ENCODE measurements at regions not wholly inside any gene's neighbourhood (a gene's known extent, or its start where the extent isn't known, plus 50 kb on each side); places are given as distances from the start of the nearest gene placed in this dataset.

GRCh38 chr9:16112116-16112515 is 559.3 kb downstream of the CCDC171 start:
- Histone ChIP-seq H3K27me3 (ENCODE audit: low read length) (no peaks in the 10 kb centered on the region), H3K9ac (ENCODE audit: low read length) (no peak overlapping the region)

GRCh38 chr9:16115994-16116393 is 563.2 kb downstream of the CCDC171 start:
- Histone ChIP-seq H3K9ac (ENCODE audit: low read length) (no peak overlapping the region), H3K9me3 (ENCODE audit: low read length) (no peaks in the 10 kb centered on the region), H3K4me2 (ENCODE audit: low read depth, low read length, poor library complexity, severe bottlenecking) (no peak overlapping the region), H3K79me2 (ENCODE audit: low read length) (no peaks in the 10 kb centered on the region), H3K27me3 (ENCODE audit: low read length) (no peaks in the 10 kb centered on the region), H2AFZ (ENCODE audit: low read length) (no peak overlapping the region), H3K9me2 (replicated peaks; ENCODE audit: insufficient read depth, low read length) (no peaks in the 10 kb centered on the region), H3K4me1 (ENCODE audit: low read length) (no peaks in the 10 kb centered on the region), H3K27ac (ENCODE audit: low read length) (no peak overlapping the region), H3K36me3 (ENCODE audit: insufficient read depth, low read length) (no peaks in the 10 kb centered on the region), H3K4me3 (ENCODE audit: low read length) (no peak overlapping the region), H4K20me1 (ENCODE audit: insufficient read depth, low read depth, low read length) (no peaks in the 10 kb centered on the region)
- DNase-seq, result no peak

More at GRCh38 chr9:16112116-16112515, 559.3 kb downstream of the CCDC171 start:
- Histone ChIP-seq H3K36me3 (ENCODE audit: insufficient read depth, low read length) (no peaks in the 10 kb centered on the region), H2AFZ (ENCODE audit: low read length) (no peak overlapping the region), H3K27ac (ENCODE audit: low read length) (no peak overlapping the region), H3K9me3 (ENCODE audit: low read length) (no peaks in the 10 kb centered on the region), H3K9me2 (replicated peaks; ENCODE audit: insufficient read depth, low read length) (no peaks in the 10 kb centered on the region), H3K4me1 (ENCODE audit: low read length) (no peaks in the 10 kb centered on the region), H3K4me2 (ENCODE audit: low read depth, low read length, poor library complexity, severe bottlenecking) (no peak overlapping the region), H3K79me2 (ENCODE audit: low read length) (no peaks in the 10 kb centered on the region), H3K4me3 (ENCODE audit: low read length) (no peak overlapping the region), H4K20me1 (ENCODE audit: insufficient read depth, low read depth, low read length) (no peaks in the 10 kb centered on the region)
- no peak for DNase-seq

GRCh38 chr9:16118043-16118442 is 565.2 kb downstream of the CCDC171 start:
- no peaks in the 10 kb centered on the region for H4K20me1 ChIP-seq (ENCODE audit: insufficient read depth, low read depth, low read length)
- H3K9me3 ChIP-seq (ENCODE audit: low read length), result no peaks in the 10 kb centered on the region
- H2AFZ ChIP-seq (ENCODE audit: low read length), result no peak overlapping the region
- H3K4me3 ChIP-seq (ENCODE audit: low read length), result no peak overlapping the region
- no peak overlapping the region for H3K9ac ChIP-seq (ENCODE audit: low read length)
- no peaks in the 10 kb centered on the region for H3K36me3 ChIP-seq (ENCODE audit: insufficient read depth, low read length)
- H3K27ac ChIP-seq (ENCODE audit: low read length), result no peak overlapping the region
- no peaks in the 10 kb centered on the region for H3K4me1 ChIP-seq (ENCODE audit: low read length)
- H3K27me3 ChIP-seq (ENCODE audit: low read length), result no peaks in the 10 kb centered on the region
- H3K79me2 ChIP-seq (ENCODE audit: low read length), result no peaks in the 10 kb centered on the region
- no peaks in the 10 kb centered on the region for H3K9me2 ChIP-seq (replicated peaks; ENCODE audit: insufficient read depth, low read length)
- DNase-seq, result no peak
- no peak overlapping the region for H3K4me2 ChIP-seq (ENCODE audit: low read depth, low read length, poor library complexity, severe bottlenecking)

- Histone ChIP-seq H4K20me1 (ENCODE audit: insufficient read depth, low read depth, low read length) (no peaks in the 10 kb centered on the region), H3K9me3 (ENCODE audit: low read length) (no peaks in the 10 kb centered on the region), H2AFZ (ENCODE audit: low read length) (no peak overlapping the region), H3K36me3 (ENCODE audit: insufficient read depth, low read length) (no peaks in the 10 kb centered on the region), H3K79me2 (ENCODE audit: low read length) (no peaks in the 10 kb centered on the region), H3K9ac (ENCODE audit: low read length) (no peak overlapping the region), H3K4me3 (ENCODE audit: low read length) (no peak overlapping the region), H3K4me1 (ENCODE audit: low read length) (no peaks in the 10 kb centered on the region), H3K27ac (ENCODE audit: low read length) (no peak overlapping the region), H3K9me2 (replicated peaks; ENCODE audit: insufficient read depth, low read length) (no peaks in the 10 kb centered on the region), H3K4me2 (ENCODE audit: low read depth, low read length, poor library complexity, severe bottlenecking) (no peak overlapping the region), H3K27me3 (ENCODE audit: low read length) (no peaks in the 10 kb centered on the region)
- DNase-seq, result no peak
Observed at GRCh38 chr9:16119261-16120230, 566.7 kb downstream of the CCDC171 start.

- Histone ChIP-seq H3K9me3 (ENCODE audit: low read length) (no peaks in the 10 kb centered on the region), H2AFZ (ENCODE audit: low read length) (no peak overlapping the region)
Observed at GRCh38 chr9:16120231-16120641, 567.4 kb downstream of the CCDC171 start.

GRCh38 chr9:16120727-16121126 is 567.9 kb downstream of the CCDC171 start:
- Histone ChIP-seq H3K4me3 (ENCODE audit: low read length) (no peak overlapping the region), H2AFZ (ENCODE audit: low read length) (no peak overlapping the region), H3K4me2 (ENCODE audit: low read depth, low read length, poor library complexity, severe bottlenecking) (no peak overlapping the region), H3K27ac (ENCODE audit: low read length) (no peak overlapping the region), H3K27me3 (ENCODE audit: low read length) (no peaks in the 10 kb centered on the region), H4K20me1 (ENCODE audit: insufficient read depth, low read depth, low read length) (no peaks in the 10 kb centered on the region), H3K36me3 (ENCODE audit: insufficient read depth, low read length) (no peaks in the 10 kb centered on the region), H3K79me2 (ENCODE audit: low read length) (no peaks in the 10 kb centered on the region), H3K9ac (ENCODE audit: low read length) (no peak overlapping the region), H3K9me2 (replicated peaks; ENCODE audit: insufficient read depth, low read length) (no peaks in the 10 kb centered on the region), H3K9me3 (ENCODE audit: low read length) (no peaks in the 10 kb centered on the region), H3K4me1 (ENCODE audit: low read length) (no peaks in the 10 kb centered on the region)
- no peak for DNase-seq

More at GRCh38 chr9:16120231-16120641, 567.4 kb downstream of the CCDC171 start:
- no peaks in the 10 kb centered on the region for H3K79me2 ChIP-seq (ENCODE audit: low read length)
- no peaks in the 10 kb centered on the region for H3K27me3 ChIP-seq (ENCODE audit: low read length)
- no peak for DNase-seq
- H3K27ac ChIP-seq (ENCODE audit: low read length), result no peak overlapping the region
- H3K9me2 ChIP-seq (replicated peaks; ENCODE audit: insufficient read depth, low read length), result no peaks in the 10 kb centered on the region
- no peaks in the 10 kb centered on the region for H3K36me3 ChIP-seq (ENCODE audit: insufficient read depth, low read length)
- H3K9ac ChIP-seq (ENCODE audit: low read length), result no peak overlapping the region
- H3K4me3 ChIP-seq (ENCODE audit: low read length), result no peak overlapping the region
- no peaks in the 10 kb centered on the region for H4K20me1 ChIP-seq (ENCODE audit: insufficient read depth, low read depth, low read length)
- no peaks in the 10 kb centered on the region for H3K4me1 ChIP-seq (ENCODE audit: low read length)
- H3K4me2 ChIP-seq (ENCODE audit: low read depth, low read length, poor library complexity, severe bottlenecking), result no peak overlapping the region

- Histone ChIP-seq H3K9me3 (ENCODE audit: low read length) (no peaks in the 10 kb centered on the region), H3K9me2 (replicated peaks; ENCODE audit: insufficient read depth, low read length) (no peaks in the 10 kb centered on the region), H3K9ac (ENCODE audit: low read length) (no peak overlapping the region), H3K27ac (ENCODE audit: low read length) (no peak overlapping the region), H2AFZ (ENCODE audit: low read length) (no peak overlapping the region), H3K4me1 (ENCODE audit: low read length) (no peaks in the 10 kb centered on the region), H3K79me2 (ENCODE audit: low read length) (no peaks in the 10 kb centered on the region), H4K20me1 (ENCODE audit: insufficient read depth, low read depth, low read length) (no peaks in the 10 kb centered on the region), H3K36me3 (ENCODE audit: insufficient read depth, low read length) (no peaks in the 10 kb centered on the region), H3K4me2 (ENCODE audit: low read depth, low read length, poor library complexity, severe bottlenecking) (no peak overlapping the region), H3K4me3 (ENCODE audit: low read length) (no peak overlapping the region), H3K27me3 (ENCODE audit: low read length) (no peaks in the 10 kb centered on the region)
- DNase-seq, result no peak
Observed at GRCh38 chr9:16121168-16121567, 568.3 kb downstream of the CCDC171 start.

DNA sequence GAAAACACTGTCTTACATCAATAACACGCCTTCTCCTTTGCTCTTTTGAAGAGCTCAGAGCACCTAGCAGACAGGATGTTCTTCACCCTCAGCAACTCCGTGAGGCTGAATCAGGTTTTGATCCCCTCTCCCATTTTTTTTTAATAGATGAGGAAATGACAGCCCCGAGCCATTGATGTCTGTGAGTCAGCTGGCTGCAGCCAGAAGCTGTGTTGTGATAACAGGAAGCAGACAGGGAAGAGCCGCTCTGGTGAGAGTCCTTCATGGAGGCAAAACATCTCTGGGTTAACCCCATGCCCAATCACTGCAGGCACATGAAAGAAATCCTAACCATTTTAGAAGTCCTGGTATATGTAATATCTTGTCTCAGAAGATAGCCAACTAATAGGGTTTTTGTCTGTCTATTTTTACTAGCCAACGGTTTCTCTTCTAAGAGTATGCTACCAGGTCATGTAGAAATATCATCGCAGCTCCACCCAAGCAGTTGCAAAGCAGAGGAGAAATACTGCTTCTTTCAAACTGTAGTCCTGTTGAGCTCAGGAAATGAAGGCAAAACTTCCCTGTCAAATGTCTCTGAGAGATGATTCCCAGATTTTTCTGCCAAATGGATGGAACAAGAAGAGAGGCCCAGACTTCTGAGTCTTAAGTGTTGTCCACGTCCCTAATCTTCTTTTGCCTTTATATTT is 568.9 kb downstream of the CCDC171 start:
- no peaks in the 10 kb centered on the region for H3K36me3 ChIP-seq (ENCODE audit: insufficient read depth, low read length)
- H3K79me2 ChIP-seq (ENCODE audit: low read length), result no peaks in the 10 kb centered on the region
- no peaks in the 10 kb centered on the region for H3K9me3 ChIP-seq (ENCODE audit: low read length)
- no peaks in the 10 kb centered on the region for H3K9me2 ChIP-seq (replicated peaks; ENCODE audit: insufficient read depth, low read length)
- no peak for DNase-seq
- H3K4me2 ChIP-seq (ENCODE audit: low read depth, low read length, poor library complexity, severe bottlenecking), result no peak overlapping the region
- H3K27ac ChIP-seq (ENCODE audit: low read length), result no peak overlapping the region
- H2AFZ ChIP-seq (ENCODE audit: low read length), result no peak overlapping the region
- no peak overlapping the region for H3K9ac ChIP-seq (ENCODE audit: low read length)
- no peaks in the 10 kb centered on the region for H3K27me3 ChIP-seq (ENCODE audit: low read length)
- no peaks in the 10 kb centered on the region for H4K20me1 ChIP-seq (ENCODE audit: insufficient read depth, low read depth, low read length)
- no peak overlapping the region for H3K4me3 ChIP-seq (ENCODE audit: low read length)
- H3K4me1 ChIP-seq (ENCODE audit: low read length), result no peaks in the 10 kb centered on the region

All from Karpas-422 (cell line).